Glomerular visceral epithelial cell (primary cell): ENCODE measurements at regions not wholly inside any gene's neighbourhood (a gene's known extent, or its start where the extent isn't known, plus 50 kb on each side); places are given as distances from the start of the nearest gene placed in this dataset.

Experiments used
- DNase-seq: peaks from one replicate; pipeline ENCODE4 v3.0.0-alpha.2; 2016; ENCODE audit errors: extremely low spot score

DNA sequence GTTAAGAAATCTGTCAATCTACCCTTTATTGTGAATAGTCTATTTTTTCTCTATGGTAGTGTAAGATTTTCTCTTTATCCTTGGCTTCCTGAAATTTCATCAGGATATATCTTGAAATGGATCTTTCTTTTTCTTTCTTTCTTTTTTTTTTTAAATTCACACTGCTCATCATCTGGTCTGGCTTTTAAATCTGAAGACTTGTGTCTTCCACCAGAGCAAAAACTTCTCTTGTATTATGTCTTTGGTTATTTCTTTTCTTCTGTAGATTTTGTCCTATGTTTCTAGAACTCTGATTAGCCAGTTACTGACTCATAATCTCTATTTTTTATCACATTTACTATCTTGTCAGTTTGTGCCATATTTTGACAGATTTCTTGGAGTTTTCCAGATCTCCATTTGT lies 133.8 kb upstream of the LMO4 start:
- DNase-seq: no peak

GRCh38 chr1:87196110-87196827 lies 132.4 kb upstream of the LMO4 start:
- DNase-seq: no peak

DNA sequence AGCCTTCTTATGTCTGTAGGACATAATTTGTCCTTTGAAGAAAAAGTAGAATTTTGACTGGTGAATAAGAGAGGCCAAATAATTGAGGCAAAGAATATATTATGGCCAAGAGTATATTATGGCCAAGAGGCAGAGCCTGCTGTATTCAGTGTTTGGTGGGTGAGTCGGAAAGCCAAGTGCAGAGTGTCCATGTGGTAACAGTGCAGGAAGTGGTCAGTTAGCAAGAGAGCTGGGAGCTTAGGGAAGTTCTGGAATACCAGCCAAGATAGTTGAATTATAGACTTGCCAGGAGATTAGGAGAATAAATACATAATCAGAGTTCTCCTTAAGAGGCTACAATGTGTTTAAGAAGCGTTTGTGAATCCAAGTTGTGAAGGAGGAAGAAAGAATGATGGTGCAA lies 131.5 kb upstream of the LMO4 start:
- peak; percentile 6 for DNase-seq

DNA sequence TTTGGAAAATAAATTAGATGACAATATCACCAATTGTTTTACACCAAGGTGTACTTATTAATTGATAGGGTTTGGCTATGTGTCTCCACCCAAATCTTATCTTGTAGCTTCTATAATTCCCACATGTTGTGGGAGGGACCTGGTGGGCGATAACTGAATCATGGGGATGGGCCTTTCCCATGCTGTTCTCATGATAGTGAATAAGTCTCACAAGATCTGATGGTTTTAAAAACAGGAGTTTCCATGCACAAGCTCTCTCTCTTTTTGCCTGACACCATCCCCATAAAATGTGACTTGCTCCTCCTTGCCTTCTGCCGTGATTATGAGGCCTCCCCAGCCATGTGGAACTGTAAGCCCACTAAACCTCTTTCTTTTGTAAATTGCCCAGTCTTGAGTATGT lies 131.0 kb upstream of the LMO4 start:
- no peak for DNase-seq

GRCh38 chr1:87200875-87201638 lies 127.6 kb upstream of the LMO4 start:
- DNase-seq: no peak

- no peak for DNase-seq
Observed at GRCh38 chr1:87201768-87202167, 126.9 kb upstream of the LMO4 start.

DNA sequence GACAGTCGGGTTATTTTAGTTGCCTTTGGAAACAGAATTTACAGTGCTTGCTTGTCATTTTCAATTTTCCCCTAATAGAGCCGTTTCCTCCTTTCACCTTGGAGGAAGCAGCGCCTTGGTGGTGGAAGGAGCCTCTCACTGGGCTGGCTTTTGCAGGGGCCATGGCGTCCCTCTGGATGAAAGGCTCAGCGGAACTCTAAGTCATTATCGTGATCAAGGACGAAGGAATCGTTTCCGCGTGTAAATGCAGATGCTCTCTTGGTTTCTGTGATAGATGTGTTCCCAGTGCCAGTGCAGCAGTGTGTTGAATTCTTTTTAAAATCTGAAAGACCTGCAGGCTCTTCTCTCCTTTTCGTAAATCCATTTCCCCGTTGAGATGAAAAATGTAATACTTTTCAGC lies 126.2 kb upstream of the LMO4 start:
- DNase-seq: no peak

- DNase-seq: no peak
Observed at GRCh38 chr1:87202922-87203655, 125.6 kb upstream of the LMO4 start.

DNA sequence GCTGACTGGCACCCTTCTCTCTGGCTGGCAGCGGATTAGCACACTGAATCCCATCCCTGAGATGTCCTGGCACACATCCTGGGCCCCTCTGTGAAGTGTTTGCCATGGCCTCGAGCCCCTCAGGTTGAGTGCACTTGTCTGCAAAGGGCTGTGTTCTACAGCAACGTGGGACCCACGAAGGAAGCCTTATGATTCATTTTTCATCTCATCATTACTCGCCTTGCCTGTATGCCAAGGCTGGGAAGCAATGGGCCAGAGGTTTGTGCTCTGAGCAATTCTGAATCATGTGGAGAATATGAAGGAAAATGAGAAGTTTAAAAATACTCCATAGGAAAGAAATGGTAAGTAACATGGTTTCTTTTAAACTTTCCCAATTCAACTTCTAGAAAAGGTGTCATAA lies 124.8 kb upstream of the LMO4 start:
- no peak for DNase-seq

DNA sequence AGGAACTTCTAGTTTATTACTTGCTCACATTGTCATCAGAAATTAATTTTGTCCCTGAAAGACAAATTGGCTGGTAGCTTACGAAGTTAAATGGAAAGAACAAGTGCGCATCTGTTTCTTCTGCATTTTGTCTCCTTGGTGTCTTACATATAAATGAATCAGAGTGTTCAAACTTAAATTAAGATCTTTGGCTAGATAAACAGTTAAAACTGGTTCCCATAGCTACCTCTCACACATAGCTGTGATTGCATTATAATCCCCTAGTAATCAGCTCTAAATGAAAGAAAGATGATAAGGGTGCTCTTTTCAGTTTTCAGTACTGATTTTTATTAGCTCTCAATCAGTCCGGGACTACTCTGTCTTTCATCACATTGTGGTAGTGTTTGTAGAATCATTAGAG lies 124.2 kb upstream of the LMO4 start:
- DNase-seq: no peak

DNA sequence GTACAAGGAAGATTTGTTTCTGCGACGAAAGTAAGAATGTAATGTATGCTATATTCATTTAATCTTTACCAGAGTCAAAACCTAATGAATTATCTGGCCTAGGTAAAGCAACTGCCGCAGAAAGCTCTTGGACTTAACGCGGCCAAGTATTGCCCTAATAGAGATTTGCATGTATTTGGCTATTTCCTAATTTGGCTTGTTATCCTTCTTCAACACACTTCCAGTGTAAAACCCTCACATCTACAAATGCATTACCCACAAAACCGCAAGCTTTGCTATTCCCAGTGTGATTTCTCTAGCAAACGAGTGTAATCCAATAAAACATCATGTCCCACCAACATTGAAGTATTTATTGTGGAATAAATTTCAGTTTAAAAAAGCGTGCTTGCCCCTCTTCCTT lies 123.8 kb upstream of the LMO4 start:
- DNase-seq: no peak

DNA sequence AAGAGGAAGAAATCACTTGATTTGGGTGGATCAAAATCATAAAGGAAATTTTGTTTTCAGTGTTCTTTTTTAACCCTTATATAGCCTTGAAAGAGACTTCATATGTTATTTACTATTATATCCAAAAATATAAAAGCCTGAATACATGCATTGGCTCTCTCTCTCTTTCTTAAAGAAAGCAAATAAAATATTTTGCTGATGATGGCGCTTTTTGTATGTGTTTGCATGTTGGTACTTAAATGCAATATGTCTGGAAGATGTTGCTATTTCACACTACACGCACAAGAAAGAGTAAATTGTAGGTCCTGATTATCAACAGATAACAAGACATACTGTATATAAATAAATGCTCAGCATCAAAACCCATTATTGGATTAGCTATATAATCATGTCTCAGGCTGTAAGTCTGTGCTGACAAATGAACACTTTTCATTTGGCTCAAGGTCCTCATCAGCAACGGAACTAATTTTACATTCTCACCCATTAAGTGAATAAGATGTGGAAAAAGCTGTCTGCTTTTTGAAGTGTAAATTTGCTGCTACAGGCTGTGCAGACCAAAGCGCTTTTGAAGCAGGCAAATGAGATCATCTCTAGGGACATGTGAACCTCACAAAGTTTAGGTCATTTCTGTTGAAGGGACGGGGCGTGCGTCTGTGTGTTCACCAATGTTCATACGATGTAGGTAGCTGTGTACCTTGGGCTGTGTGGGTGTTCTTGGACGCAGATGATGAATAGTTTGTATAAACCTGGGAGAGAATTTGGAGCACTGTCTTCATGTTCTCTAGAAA lies 122.4 kb upstream of the LMO4 start:
- no peak for DNase-seq

DNA sequence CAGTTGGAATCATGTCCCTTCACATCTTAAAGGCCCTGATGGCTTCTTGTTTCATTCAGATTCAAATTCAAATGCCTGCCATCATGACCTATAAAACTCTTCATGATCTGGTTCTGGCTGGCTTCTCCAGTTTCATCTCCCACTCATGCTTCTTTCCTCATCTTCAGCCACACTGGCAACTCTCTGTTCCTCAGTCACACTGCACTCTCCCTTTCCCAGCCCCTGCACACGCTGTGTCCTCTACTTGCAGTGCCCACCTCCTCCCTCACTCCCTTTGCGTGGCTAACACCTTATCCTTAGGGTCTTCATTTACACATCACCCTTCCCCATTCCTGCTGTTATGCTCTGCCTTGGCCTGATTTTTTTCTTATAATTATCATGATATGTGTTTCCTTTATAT lies 120.6 kb upstream of the LMO4 start:
- DNase-seq: no peak

GRCh38 chr1:87208931-87209330 lies 119.7 kb upstream of the LMO4 start:
- no peak for DNase-seq

DNA sequence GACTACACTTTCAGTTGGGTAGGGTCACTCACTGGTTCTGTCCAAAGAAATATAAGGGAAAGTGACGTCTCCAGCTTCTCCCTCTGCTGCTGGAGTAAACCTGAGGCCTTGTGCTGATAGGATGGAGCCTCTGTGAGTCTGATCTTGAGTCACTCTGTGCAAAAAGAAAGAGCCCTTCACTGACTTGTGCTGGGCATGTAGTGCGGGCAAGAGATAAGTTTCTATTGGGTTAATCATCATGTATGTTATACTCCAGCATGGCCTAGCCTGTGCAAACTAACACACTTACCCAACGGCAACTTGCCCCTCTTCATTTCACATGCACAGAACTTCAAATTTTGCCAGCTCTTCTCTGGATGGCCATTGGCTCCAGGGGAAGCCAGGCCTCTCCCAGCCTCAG lies 118.5 kb upstream of the LMO4 start:
- no peak for DNase-seq

GRCh38 chr1:87212431-87213134 lies 116.1 kb upstream of the LMO4 start:
- no peak for DNase-seq

GRCh38 chr1:87213135-87213515 lies 115.6 kb upstream of the LMO4 start:
- DNase-seq: no peak

- DNase-seq: no peak
Observed at GRCh38 chr1:87215592-87215991, 113.1 kb upstream of the LMO4 start.

DNA sequence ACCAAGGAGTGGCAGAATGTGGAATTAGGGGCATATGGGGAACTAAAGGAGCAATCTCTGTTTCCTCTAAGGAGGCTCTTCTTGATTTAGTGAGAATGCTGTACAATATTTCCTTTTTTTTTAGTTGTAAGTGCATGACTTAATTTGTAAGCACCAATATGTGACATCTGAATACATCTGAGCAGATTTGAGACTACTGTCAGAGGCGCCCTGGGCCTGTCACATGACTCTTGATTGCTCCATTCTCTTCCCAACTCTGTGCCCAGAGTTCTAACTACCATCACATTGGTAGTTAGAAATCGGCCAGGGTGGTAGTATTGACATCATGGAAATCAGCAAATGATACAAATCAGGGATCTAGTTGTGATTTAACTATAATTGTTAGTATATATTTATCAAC lies 110.1 kb upstream of the LMO4 start:
- DNase-seq: no peak

DNA sequence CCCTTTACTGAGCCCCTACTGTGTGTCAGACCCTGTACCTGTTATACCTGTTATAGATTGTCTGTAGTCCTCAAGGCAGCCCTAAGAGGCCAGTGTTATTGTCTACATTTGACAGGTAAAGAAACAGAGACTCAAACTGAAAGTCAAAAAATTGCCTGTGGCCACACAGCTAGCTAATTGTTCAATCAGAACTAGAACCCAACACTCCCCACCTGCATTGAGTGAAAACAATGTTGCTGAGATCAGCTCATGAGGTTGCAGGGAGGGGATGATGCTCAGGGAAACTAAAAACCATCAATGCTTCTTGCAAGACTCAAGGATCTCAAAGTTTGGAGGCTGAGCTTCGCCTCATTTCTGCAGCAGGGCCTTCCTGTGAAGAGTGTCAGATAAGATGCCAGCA lies 109.5 kb upstream of the LMO4 start:
- DNase-seq: no peak

DNA sequence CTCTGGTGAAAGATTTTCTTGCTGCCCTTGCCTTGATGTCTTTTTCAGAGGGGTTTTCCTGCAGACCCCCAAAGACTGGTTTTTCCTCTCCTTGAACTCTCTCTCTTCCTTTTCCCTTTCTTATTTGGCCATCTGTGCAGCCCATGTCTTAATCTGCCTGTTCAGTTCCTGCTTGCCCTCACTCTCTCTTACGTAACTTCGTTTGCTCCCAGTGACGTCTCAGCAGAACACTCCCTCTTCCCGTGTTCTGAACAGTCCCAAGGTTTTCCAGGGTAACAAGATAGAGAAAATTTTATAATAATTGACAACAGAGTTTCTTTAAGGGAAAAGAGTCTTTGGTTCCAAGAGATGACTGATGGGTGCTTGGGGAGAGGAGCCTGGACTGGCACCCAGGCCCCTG lies 109.1 kb upstream of the LMO4 start:
- DNase-seq: no peak

DNA sequence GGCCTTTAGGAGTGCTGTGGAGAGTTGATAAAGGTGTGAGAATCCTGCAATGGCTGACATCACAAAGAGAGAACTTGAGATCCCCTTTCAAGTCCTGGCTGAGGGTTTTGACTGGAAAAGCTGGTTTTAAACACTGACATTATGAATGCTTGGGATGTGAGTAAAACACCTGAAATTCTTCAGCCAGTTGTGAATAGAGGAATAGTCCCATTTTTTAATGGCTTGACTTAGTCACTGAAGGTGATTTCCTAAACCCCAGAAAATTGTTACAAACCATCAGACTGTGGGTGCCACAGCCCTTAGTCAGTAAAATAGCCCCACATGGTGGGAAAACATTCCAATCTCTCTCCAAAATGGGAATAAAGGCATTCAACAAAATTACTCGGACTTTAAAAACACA lies 107.7 kb upstream of the LMO4 start:
- DNase-seq: peak; percentile 11
